ENCODE measurements at regions not wholly inside any gene's neighbourhood (a gene's known extent, or its start where the extent isn't known, plus 50 kb on each side); places are given as distances from the start of the nearest gene placed in this dataset.
"Not testable (repeated sequence)": the region's sequence is repeated elsewhere in the genome, so short reads cannot be mapped to it uniquely, and the experiment has no call there.

DNA sequence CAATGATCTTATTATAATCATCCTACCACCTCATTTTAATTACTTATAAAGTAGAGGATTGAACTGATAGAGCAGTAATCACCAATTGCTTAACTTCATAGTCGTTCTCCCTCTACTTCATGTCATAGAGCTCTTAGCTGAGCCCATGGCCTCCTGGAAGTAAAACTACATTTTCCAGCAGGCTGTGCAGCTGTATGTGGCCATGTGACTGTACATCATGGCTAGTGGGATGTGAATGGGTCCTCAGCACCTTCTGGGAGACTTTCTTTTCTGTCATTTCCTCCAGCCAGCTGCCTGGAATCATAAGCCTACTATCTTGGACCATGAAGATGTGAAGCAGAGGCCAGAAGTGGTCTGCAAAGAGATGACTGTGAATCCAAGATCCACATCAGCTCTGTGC, 128.7 kb upstream of the SKOR2 start:
- no peak for DNase-seq (ENCODE audit: low spot score)
- no peak overlapping the region for H3K27ac ChIP-seq
- H3K9me3 ChIP-seq, result no peaks in the 10 kb centered on the region
- no peak overlapping the region for H3K4me3 ChIP-seq
- TF ChIP-seq, protein P1, sequence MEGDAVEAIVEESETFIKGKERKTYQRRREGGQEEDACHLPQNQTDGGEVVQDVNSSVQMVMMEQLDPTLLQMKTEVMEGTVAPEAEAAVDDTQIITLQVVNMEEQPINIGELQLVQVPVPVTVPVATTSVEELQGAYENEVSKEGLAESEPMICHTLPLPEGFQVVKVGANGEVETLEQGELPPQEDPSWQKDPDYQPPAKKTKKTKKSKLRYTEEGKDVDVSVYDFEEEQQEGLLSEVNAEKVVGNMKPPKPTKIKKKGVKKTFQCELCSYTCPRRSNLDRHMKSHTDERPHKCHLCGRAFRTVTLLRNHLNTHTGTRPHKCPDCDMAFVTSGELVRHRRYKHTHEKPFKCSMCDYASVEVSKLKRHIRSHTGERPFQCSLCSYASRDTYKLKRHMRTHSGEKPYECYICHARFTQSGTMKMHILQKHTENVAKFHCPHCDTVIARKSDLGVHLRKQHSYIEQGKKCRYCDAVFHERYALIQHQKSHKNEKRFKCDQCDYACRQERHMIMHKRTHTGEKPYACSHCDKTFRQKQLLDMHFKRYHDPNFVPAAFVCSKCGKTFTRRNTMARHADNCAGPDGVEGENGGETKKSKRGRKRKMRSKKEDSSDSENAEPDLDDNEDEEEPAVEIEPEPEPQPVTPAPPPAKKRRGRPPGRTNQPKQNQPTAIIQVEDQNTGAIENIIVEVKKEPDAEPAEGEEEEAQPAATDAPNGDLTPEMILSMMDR (IDR thresholded peaks at IDR 0.05), result no peak
- no peak for ATAC-seq (ENCODE audit: insufficient number of reproducible peaks, low FRiP score, low read depth)
- H3K36me3 ChIP-seq, result no peaks in the 10 kb centered on the region
- H3K27me3 ChIP-seq (replicated peaks; ENCODE audit: insufficient read depth), result no peaks in the 10 kb centered on the region
- no peaks in the 10 kb centered on the region for H3K4me1 ChIP-seq (ENCODE audit: control insufficient read depth in 1 of 2, low read depth in 2 of 2)

DNA sequence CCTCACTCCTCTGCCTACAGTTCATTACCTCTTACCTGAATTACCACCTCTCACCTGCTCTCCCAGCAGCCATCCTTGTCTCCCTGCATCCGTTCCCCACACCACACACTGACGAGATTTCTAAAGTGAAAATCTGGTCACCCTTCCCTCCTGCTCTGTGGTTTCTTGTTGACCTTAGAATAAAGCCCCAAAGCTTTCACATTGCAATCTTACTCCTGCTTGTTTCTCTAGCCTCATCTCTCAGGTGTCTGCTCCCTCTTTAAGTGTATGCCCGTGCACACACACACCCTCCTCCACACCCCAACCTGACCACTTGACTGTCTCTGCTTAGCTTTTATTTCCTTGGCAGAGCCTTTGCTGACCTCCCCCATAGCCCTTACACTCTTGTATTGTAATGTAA, 122.0 kb upstream of the SKOR2 start:
- no peak overlapping the region for H3K27ac ChIP-seq
- H3K27me3 ChIP-seq (replicated peaks; ENCODE audit: insufficient read depth), result no peaks in the 10 kb centered on the region
- no peaks in the 10 kb centered on the region for H3K9me3 ChIP-seq
- ATAC-seq (ENCODE audit: insufficient number of reproducible peaks, low FRiP score, low read depth), result no peak
- DNase-seq (ENCODE audit: low spot score), result no peak
- H3K4me3 ChIP-seq, result no peak overlapping the region
- TF ChIP-seq, protein P1 (IDR thresholded peaks at IDR 0.05), result no peak
- H3K4me1 ChIP-seq (ENCODE audit: control insufficient read depth in 1 of 2, low read depth in 2 of 2), result no peaks in the 10 kb centered on the region
- no peaks in the 10 kb centered on the region for H3K36me3 ChIP-seq

DNA sequence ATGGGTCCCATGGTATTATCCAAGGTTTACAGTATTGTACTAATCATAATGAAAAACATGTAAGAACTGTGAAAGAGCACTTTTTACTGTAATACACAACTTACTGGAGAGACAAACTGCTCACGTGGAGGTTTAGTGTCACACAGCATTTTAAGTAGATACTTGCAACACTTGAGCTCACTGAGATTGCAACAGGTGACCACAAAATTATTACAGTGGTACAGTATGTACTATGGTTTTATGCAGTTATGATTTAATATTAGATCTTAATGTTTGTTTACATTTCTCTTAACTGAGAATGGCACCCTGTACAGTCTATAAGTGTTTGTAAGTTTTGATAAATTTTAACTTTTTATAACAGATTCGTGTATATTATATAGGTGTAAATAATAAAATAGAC, 118.6 kb upstream of the SKOR2 start:
- ATAC-seq (ENCODE audit: insufficient number of reproducible peaks, low FRiP score, low read depth) (no peak), DNase-seq (ENCODE audit: low spot score) (no peak)
- Histone ChIP-seq H3K4me3 (no peak overlapping the region), H3K9me3 (no peaks in the 10 kb centered on the region), H3K4me1 (ENCODE audit: control insufficient read depth in 1 of 2, low read depth in 2 of 2) (no peaks in the 10 kb centered on the region), H3K36me3 (no peaks in the 10 kb centered on the region), H3K27ac (no peak overlapping the region), H3K27me3 (replicated peaks; ENCODE audit: insufficient read depth) (no peaks in the 10 kb centered on the region)
- TF ChIP-seq, protein P1 (IDR thresholded peaks at IDR 0.05), result no peak

DNA sequence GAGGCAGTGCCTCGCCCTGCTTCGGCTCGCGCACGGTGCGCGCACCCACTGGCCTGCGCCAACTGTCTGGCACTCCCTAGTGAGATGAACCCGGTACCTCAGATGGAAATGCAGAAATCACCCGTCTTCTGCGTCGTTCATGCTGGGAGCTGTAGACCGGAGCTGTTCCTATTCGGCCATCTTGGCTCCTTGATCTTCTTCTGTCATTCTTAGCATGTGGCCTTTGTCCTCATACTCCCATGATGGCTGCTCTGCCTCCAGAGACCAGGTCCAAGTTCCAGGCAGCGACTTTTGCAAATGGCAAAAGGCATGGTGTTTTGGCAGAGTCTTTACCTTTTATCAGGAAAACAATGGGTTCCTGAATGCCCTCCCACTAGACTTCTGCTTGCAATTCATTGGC, 102.6 kb upstream of the SKOR2 start:
- H3K27ac ChIP-seq; H3K4me1 ChIP-seq (ENCODE audit: control insufficient read depth in 1 of 2, low read depth in 2 of 2); DNase-seq (ENCODE audit: low spot score); H3K36me3 ChIP-seq; H3K27me3 ChIP-seq (replicated peaks; ENCODE audit: insufficient read depth); H3K9me3 ChIP-seq; H3K4me3 ChIP-seq; ATAC-seq (ENCODE audit: insufficient number of reproducible peaks, low FRiP score, low read depth): not testable (repeated sequence)

DNA sequence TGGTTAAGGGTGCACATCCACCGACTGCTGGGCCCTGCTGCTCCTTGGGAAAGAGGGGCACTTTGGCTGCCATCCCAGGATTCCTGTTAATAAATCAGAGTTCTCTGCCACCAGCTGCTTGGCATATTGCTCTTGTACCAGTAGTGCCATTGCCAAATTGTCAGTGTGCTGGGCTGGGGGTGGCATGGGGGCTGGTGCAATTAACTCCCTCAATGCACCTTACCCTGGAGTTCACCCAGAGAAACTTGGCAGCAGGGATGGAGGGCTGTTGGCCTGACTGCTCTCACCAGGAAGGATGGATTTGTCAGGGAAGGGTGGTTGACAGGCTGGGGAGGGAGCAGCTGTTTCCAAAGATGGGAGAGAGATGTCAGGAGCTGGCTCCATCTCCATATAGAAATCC, 94.6 kb upstream of the SKOR2 start:
- TF ChIP-seq, protein P1 (IDR thresholded peaks at IDR 0.05), result no peak
- Histone ChIP-seq H3K36me3 (no peaks in the 10 kb centered on the region), H3K4me3 (no peak overlapping the region), H3K9me3 (no peaks in the 10 kb centered on the region), H3K27ac (no peak overlapping the region), H3K4me1 (ENCODE audit: control insufficient read depth in 1 of 2, low read depth in 2 of 2) (no peaks in the 10 kb centered on the region), H3K27me3 (replicated peaks; ENCODE audit: insufficient read depth) (no peaks in the 10 kb centered on the region)
- DNase-seq (ENCODE audit: low spot score) (no peak), ATAC-seq (ENCODE audit: insufficient number of reproducible peaks, low FRiP score, low read depth) (no peak)

DNA sequence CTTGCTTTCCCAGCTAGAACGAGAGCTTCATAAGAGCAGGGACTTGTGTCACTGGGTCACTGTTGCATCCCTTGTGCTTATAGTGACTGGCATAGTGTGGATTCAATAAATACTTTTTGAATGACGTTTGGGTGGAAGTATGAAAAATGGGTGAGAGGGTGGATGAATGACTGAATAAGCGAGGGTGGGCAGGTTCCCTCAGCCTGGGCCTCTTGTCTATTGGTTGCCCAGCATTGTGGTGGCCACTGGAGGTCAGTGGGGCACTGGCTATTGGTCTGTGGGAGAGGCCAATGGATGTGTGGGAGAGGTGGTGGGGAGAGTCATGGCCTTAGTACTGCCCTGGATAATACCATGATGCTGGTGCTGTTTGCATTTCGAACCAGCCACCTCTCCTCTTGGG, 93.8 kb upstream of the SKOR2 start:
- H3K4me1 ChIP-seq (ENCODE audit: control insufficient read depth in 1 of 2, low read depth in 2 of 2), result no peaks in the 10 kb centered on the region
- no peak for ATAC-seq (ENCODE audit: insufficient number of reproducible peaks, low FRiP score, low read depth)
- no peak overlapping the region for H3K27ac ChIP-seq
- TF ChIP-seq, protein P1 (IDR thresholded peaks at IDR 0.05), result no peak
- H3K27me3 ChIP-seq (replicated peaks; ENCODE audit: insufficient read depth), result no peaks in the 10 kb centered on the region
- H3K9me3 ChIP-seq, result no peaks in the 10 kb centered on the region
- no peak overlapping the region for H3K4me3 ChIP-seq
- no peaks in the 10 kb centered on the region for H3K36me3 ChIP-seq
- DNase-seq (ENCODE audit: low spot score), result no peak

Measured in thoracic aorta (tissue), 2 donors.